Activated CD4-positive, alpha-beta T cell treated with anti-CD3 and anti-CD28 coated beads, Interleukin-2, Interleukin-6, amounts not matched to agents 100 ng/mL and 50 ng/mL, durations not matched to agents 16 hours and 8 hours (primary cell): ENCODE measurements at regions not wholly inside any gene's neighbourhood (a gene's known extent, or its start where the extent isn't known, plus 50 kb on each side); places are given as distances from the start of the nearest gene placed in this dataset.

Source experiments
- DNase-seq: peaks from one replicate; pipeline ENCODE4 v3.0.0-alpha.2; 2020

DNA sequence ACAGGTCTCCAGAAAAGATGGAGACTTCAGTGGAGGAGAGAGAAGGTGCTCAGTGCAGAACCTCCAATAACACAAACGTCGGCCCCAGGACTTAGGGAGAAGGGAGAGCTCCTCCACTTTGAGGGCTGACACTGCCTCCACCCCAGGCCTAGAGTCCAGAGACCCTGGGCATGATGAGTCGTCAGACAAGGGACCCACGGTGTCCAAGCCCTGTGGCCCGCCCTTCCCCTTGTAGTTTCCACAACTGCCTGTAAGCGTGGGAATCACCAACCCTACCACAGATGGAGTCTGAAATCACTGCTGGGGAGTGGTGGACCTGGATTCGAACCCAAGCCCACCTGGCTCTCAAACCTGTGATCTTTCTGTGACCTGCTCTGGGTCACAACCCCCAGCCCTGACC lies 281.1 kb downstream of the NPHP4 start:
- no peak for DNase-seq

DNA sequence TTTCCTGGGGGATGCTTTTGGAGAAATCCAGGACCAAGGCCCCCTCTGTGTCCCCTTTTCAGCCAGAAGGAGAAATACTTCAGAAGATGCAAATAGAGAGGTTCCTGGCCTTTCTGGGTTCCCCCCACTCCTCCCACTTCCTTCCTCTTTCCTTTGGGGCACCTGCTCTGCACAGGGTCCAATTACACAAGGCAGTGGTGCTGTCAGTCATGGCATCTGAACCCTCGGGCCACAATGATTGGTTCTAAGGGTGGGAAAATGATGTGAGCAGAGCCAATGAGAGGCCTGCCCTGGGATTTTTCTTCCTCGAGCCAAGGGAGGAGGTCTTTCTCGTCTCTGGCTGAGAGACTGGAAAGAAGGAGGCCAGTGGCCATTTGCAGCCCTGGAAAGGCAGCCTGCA lies 282.2 kb downstream of the NPHP4 start:
- no peak for DNase-seq

DNA sequence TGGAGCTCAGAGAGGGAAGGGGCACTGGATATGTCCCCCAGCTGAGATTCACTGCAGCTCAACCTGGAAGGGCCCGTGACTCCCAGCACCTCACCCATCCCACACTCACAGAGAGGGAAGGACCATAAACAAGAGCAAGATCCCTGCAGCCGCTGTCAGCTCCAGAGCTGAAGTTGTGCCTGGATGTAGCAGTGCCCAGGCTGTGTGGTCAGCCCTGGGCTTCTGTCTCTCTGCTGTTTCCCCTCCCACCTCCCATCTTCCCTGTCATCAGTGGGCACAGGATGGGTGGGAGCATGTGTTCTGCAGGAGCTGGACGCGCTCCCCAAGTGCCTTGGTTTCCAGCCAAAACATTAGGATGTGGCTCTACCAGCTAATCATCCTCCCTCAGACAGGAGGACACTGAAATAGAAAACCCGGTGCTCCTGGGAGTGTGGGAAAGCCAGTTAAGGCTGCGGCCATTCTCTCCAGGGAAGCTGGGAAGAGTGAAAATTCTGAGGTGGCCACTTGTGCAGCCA lies 282.7 kb downstream of the NPHP4 start:
- no peak for DNase-seq

DNA sequence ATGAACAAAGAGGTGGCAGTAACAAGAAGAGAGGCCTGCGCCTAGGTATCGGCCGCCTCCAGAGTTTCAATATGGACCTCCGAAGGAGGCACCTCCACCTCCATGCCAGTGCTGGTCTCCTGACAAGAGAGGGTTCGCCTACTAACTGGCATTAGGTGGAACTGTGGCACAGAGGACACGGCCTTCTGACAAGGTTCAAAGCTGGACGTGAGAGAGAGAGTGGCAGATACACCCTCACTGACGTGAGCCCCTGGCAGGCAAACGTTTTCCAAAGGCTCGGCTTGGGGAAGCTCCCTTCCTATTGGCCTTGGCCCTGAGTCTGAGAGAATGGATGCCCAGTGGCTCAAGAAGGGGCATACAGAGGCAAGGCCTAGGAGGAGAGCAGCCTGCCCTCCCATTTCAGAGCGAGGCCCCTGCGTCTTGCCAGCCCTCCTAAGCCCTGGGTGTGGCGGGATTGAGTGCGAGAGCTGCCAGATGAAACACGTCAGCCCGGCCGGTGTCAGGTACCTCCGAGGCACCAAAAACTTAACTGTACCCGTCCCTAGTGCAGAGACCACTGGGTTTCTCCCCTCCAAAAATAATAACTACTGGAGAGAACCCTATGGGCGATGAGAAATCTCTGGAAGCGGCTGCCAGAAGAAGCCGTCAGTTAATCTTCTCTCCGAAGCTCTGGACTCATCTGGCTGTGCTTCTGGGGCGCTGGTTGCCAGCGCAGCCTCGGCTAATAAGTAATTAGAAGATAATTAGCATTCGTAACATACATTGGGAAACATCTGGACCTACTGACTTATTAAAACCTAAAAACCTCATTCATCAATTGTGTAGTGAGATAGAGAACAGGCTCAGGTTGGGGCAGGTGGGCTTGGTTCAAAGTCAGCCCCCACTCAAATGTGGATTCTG lies 283.6 kb downstream of the NPHP4 start:
- DNase-seq, result no peak

DNA sequence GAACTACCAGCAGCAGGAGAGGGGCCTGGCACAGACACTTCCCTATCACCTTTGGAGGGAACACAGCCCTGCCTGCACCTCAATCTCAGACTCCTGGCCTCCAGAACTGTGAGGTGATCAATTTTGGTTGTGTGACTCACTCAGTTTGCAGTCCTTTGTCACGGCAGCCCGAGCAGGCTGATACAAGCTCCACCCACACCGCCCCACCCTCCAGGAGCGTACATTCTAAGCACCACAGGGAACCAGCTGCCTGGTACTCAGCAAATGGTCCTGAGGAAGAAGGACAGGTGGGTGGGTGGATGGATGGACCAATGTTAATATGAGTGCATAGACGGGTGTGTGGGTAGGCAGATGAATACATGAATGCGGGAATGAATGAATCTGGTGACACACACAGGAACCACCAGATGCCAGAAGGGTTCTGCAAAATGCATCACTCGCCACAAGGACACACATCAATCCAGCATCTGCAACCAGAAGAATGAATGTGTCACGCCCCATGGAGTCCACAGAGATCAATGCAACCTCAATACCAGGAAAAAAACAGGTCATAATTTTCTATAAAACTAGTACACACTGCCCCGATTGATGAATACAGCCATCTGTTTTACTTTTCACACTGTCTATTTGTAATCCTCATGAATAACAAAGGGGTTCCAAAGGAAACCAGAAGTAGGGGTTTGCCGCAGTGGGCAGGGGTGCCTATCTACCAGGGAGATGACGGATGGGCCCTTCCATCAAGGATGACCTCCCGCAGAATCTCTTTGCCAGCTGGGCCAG lies 284.5 kb downstream of the NPHP4 start:
- no peak for DNase-seq

DNA sequence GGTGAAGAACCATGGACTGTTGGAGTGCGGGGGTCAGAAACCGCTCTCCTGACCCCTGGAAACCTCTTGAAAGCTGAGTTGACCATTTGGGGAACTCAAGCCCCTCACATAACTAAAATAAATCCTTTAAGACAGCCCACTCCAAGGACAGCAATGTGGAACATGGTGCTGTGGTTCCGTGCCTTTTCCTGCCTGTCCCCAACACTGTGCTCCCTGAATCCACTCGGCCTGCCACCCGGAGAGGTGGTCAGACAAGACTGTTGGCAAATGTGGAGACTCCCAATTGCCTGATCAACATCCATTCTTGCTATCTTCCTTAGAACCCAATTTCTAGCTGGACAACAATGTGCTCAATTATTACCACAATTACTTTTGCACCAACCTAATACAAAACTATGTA lies 286.0 kb downstream of the NPHP4 start:
- no peak for DNase-seq

DNA sequence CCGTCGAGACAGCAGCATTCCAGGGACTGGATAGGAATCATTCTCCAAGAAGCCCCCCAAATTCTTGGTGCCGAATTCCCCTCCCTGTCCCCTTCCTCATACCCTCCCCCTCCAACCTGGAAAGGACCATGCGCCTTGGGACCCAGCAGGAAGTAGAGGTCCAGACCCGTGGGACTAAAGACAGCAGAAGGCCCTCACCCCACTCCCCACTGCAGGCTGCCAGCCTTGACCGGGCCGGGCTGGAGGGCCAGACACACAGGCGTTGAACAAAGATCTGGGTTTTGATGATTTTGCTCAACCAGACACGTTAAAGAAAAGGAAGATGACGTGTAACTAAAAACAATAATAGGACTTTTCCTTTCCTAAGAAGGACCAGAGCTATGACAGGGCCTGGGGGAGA lies 286.5 kb downstream of the NPHP4 start:
- DNase-seq, result no peak

DNA sequence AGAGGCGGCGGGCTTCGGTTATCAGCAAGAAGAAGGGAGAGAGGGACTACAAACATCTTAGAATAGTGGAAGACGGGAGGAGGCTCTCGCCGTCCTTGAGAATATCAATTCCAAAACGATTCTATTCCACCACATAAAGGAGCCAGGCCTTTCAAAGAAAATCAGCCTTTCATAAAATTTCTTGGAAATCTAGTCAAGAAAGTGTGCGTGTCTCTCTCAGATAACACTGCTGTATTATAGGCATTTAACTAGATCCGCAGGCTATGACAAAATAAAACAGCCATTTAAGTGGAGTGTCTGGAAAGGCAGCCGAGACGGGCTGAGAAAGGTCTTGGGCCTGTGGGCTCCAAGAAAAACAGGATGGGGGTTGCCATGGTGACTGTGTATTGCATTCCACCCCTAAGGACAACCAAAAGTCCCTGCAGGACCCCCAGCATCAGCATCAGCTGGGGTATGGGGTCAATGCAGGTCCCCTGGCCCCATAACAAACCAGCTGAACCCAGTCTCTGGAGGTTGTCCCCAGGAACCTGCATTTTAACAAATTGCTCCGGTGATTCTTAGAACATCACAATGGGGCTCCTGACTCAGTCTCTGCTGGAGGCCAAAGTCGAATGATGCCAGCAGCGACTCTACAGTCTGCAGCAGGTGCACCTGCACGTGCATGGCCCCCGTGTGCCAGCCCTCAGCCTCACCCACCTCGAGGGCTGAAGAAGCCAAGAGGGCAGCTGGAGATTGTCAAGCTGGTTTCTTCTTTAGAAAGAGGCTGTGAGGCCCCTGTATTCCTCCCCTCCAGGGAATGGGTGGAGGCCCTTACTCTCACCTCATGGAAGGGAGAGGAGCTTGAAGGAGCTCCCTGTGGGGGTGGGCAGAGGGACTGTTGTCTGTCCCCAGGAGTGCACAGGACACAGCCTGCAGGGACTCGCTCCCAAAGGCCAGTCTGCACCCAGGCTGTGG lies 287.4 kb downstream of the NPHP4 start:
- DNase-seq, result no peak

DNA sequence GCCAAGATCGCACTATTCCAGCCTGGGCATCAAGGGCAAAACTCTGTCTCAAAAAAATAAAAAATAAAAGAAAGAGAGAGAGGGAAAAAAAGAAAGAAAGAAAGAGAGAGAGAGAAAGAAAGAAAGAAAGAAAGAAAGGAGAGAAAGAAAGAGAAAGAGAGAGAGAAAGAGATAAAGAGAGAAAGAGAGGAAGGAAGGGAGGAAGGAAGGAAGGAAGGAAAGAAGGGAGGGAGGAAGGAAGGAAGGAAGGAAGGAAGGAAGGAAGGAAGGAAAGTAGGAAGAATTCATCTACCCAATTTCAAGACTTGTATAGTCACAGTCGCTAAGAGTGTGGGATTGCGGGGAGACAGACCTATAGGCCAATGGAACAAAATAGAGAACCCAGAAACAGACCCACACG lies 290.6 kb downstream of the NPHP4 start:
- DNase-seq, result no peak

DNA sequence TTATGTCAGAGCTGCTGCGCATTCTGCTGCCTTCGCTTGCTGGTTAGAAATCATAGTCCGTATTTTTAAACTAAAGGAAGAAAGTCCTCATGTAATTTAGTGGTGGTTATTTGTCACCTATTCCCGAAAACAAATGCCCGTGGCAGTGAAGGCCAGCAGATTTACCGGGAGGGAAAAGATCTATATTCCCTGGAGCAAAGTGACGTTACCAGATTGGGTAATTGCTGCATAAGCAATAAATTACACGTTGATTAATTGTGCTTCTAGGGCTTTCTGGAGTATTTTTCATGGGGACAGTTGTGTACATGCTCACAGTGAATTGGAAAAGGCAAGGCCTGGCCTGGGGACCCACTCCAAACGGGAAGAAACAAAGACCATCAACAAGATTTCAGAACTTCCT lies 298.7 kb downstream of the NPHP4 start:
- DNase-seq, result no peak

DNA sequence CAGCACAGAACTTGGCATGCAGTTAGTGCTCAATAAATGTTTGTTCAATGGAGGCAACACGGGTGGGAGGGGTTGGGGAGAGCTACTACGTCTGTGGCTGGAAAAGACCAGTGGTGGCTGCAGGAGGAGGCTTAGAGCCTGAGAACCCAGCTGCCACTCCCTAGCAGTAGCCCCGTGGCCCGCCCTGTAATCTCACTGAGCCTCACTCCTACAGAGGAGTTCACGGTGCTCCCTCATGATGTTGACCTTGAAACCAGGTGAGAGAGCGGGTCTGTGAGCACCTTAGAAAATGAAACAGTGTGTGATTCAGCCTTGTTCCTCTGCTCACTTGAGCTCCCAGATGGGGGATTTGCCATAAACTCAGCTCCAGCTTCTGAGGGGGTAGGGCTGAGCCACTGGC lies 299.6 kb downstream of the NPHP4 start:
- DNase-seq, result no peak

DNA sequence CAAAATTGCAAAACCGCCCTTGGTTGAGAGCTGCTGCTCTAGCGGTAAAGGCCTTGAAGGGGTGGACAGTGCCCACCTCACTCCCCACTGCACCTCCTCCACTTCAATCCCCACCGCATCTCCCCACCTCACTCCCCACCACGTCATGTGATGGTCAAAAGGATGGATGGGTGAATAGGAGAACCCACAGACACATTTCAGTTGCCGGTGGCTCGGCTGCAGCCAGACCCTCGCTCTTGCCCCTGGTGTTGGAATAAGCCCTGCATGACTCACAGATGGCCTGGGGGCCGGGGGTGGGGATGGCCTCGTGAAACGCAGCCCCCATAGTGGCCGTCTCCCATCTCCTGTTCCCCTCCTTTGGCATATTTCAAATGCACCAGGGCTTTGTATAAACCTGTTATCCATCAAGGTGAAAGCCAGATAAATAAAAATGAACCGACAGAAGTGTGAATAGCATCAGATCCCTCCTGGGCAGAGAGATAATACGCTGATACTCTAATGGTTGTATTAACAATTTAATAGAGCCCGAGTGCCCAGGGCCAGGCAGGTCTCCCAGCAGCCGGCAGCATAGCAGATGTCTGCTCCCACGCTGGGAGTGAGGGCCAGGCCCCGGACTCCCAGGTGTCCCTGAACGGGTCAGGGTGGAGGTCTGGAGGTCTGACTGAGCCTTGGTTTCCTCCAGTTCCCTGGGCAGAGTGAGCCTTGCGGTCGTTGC lies 300.3 kb downstream of the NPHP4 start:
- DNase-seq, result no peak

DNA sequence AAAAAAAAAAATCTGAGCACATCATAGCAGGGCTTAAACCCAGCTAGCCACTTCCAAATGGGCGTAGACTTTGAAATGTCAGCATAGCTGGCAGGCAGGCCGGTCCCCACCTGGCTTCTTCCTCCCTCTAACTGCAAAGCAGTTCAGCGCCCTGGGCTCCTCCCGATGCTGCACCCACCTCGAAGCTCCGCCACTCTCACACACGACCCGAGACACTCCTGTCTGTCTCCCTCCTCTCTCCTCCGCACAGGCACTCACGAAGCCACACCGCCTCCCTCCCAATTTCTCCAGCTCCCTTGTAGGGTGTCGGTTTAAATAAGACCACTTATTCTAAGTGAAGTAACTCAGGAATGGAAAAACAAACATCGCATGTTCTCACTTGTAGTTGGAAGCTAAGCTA lies 301.3 kb downstream of the NPHP4 start:
- no peak for DNase-seq

DNA sequence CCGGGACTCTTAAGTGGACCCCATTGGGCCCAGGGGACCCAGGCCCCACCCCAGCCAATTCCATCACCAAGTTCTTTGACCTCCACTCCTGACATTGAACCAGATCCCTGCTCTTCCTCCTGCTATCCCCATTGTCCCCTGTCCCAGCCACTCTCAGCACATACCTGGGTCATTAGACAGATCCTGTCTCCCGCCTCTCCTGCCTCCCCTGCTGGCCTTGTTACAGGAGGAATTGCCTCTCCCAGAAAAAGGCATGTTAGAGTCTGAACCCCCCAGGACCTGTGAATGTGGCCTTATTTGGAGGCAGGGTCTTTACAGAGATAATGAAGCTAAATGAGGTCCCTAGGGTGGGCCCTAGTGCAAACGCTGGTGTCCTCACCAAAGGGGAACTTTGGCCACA lies 301.9 kb downstream of the NPHP4 start:
- DNase-seq, result no peak

DNA sequence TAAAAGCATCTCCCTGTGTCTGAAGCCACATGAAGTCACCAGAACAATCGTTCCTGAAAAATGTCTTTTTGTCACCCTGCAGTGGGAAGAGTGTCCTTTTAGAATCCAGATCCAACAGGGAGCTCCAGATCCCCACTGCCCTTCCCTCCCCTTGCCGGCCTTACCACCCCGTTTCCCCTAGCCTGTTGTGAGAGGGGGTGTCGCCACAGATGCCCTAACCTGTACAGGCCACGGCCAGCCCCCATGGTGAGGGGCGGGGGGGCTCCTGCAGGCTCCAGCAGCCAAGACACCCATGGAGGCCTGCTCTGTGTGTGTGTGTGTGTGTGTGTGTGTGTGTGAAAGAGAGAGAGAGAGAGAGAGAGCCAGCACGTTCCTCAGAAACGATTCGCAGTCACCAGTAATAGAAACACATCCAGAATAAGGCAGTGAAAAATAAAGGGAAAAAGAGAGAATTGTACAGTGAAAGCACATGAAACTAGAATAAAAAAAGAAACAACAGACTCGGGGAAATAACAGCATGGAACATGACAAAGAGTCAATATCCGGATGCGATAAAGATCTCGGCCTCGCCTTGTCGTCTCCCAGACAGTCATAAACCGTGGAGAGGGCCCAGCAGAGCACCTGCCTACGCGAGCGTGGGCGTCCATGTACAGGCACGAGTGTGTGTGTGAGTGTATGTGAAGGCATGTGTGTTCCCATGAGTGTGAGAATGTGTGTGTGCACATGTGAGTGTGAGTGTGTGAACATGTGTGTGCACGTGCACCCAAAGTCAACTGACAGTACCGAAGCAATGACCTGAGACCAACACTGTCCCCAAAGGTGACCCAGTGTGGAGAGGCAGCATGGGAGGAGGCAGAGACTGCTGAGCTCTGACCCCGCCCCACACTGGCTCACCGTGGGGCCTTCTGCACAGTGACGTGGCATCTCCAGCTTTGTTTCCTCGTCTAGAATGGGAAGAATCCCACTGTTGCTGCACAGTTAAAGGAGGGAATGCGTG lies 303.8 kb downstream of the NPHP4 start:
- no peak for DNase-seq

DNA sequence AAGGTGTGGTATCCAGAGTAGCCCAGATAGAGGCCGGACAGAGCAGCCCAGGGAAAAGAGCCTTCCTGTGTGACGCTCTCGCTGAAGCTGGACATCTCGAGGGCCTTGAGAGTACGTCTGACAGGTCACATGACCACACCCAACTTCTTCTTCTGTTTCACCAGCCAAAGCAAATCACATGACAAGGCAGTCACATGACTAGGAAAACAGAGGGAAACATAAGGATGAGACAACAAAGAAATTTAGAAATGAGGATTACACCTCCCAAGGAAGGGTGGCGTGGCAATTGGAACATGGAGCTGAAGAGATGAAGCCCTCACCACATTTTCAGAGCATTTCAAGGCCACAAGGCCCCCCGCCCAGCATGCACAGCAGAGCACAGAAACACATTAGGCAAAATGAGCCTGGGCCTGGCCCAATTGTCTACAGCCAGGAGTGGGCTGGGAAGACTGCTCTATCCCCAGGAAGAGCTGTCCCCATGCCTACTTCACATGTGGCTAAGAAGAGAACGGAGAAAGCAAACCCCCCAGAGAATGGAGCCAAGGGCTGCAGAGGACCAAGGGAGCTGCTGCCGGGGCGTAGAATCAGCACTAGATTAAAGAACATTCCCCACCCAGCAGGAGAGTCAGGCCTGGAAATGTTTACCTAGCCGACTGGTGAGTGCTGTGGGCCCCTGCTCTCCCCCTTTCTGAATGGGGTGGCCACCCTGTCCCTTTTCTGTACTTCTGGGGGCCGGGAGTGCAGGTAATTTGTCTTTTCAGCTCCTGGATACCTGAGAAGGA lies 305.1 kb downstream of the NPHP4 start:
- no peak for DNase-seq

DNA sequence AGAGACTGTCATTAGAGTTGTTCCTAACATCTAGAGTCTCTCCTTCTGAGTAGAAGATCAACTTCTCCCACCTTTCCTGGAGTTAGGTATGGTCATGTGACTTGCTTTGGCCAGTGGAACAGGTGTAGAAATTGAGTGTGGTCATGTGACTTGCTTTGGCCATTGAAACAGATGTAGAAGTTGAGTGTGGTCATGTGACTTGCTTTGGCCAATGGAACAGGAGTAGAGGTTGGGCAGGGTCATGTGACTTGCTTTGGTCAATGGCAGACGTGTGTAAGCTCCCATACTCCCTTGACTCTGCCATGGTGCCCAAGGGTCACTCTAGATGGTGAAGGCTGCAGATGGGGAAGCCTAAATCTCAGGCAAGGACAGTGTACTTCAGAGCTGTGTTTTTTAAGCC lies 306.0 kb downstream of the NPHP4 start:
- DNase-seq, result no peak

DNA sequence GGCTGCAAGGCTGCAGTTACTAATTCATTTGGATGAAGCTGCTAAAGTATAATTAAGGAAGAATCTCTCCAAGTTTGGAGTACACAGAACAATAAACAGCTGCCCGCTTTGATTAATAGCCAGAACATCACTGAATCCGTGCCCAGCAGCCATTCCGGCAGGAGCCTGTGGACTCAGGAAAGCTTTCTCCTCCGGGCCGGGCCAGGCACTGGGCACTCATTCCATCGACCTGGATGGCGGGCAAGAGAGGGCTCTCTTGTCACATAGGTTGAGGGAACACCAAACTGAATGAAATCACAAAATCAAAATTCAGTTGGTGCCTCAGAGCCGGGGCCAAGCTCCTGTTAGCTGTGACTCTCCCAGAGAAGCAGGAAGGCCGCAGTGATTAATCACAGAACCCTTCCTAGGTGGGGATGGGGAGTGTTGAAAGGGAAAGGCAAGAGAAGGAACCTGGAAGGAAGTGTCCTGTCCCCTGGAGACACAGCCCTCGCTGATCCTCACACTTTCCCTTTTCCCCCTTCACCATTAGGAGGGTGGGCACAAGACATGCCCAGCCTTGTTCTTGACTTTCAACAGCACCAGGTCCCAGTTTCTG lies 306.7 kb downstream of the NPHP4 start:
- DNase-seq, result no peak

DNA sequence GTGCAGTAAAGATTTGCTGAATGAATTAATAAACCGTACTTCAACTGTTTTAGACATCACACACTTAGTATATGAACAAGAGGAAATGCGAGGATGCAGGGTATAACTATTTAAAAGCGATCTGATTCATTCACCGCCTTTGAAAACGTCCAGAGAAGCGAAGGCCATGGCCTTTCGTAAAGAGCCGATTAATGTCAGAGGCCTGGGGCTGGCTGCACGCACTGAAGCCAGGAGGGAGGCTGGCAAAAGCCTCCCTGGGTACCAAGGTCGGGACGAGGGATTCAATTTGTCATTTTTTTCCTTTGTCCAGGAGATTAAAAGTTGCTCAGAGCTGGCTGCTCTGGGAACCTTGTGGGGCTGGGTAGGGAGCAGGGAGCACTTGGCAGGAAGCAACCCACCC lies 307.4 kb downstream of the NPHP4 start:
- no peak for DNase-seq

DNA sequence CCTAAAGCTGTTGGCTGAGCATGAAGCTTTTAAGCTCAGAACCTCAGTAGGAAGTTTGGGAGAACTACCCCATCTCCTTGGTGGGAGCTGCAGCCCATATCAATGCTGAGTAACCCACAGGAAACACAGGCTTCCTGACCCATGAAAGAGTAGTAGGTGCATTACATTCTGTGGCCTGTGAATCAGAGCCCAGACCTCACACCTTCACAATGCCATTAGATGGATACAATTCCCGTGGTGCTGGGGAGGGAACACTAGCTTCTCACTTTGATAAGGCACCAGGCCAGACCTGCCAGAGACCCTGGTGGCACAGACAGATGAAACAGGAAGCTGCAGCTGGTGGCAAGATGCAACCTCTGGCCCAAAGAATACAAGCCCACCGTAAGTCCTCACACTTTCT lies 308.8 kb downstream of the NPHP4 start:
- DNase-seq, result no peak
